KOPT-K1 (cell line): ENCODE measurements at regions not wholly inside any gene's neighbourhood (a gene's known extent, or its start where the extent isn't known, plus 50 kb on each side); places are given as distances from the start of the nearest gene placed in this dataset.

Experiments used
- H3K27ac ChIP-seq: fragments of 200-600 bp; sonication (generic); 2 replicates; pipeline ENCODE4 v1.5.1; 2016; ENCODE audit warnings: antibody characterized with exemption, mild to moderate bottlenecking, low read depth, low read length; ENCODE audit not compliant: poor library complexity, severe bottlenecking
- H3K36me3 ChIP-seq: fragments of 200-600 bp; sonication (generic); 2 replicates; pipeline ENCODE4 v1.5.1; 2017; ENCODE audit warnings: antibody characterized with exemption, mild to moderate bottlenecking, low read length, moderate library complexity; ENCODE audit not compliant: insufficient read depth
- H3K9me3 ChIP-seq: fragments of 200-600 bp; sonication (generic); 2 replicates; pipeline ENCODE4 v1.5.1; 2017; ENCODE audit warnings: antibody characterized with exemption, low read length, mild to moderate bottlenecking; ENCODE audit not compliant: insufficient read depth, poor library complexity, severe bottlenecking

DNA sequence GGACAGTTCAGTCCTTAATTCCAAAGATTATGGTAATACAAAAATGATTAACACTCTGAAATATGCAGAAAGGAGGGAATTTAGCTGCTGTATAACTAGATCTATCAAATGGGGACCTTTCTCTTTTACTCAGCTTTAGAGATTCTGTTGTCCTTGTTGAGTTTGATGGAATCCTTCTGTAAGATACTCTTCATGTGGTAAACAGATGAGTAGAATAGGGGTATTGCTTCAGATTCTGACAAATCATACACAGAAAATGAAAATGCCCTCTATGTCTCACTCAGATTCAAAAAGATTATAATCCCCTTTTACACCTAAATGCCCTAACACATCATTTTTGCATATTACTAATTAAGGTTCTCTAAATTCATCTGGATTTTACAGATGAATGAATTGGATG lies 50.7 kb downstream of the ARHGAP35 start:
- Histone ChIP-seq H3K27ac (no peak overlapping the region), H3K9me3 (no peaks in the 10 kb centered on the region), H3K36me3 (no peaks in the 10 kb centered on the region)

DNA sequence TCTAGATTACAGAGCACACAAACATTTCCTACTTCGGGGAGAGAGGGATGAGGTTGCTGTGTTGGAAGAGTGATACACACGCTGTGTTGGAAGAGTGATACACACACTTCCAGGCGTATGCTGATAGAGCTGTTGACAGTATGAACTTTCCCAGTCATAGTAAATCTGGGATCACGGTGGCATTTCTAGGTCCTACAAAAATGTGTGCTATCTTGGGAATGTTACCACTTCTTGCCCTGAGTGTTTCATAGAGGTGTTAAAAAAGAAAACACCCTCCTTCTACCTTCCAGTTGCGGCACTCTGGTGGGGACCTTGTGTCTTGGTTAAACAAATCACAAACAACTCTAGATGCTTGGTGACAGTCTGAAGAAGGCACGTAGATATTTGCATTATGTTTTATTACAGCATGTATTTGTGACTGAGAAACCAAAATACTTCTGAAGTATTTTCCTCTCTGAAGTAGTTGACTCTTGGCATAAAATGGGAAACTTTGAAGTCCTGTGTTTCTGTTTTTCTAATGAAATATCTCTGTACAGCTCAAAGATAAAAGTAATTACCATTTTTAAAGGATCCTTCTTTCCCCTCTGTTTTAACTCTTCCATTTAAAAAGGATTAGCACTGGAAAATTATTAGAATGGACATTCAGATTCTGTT lies 52.5 kb downstream of the ARHGAP35 start:
- H3K9me3 ChIP-seq = no peaks in the 10 kb centered on the region
- H3K36me3 ChIP-seq = peaks cover under 1% of the 10 kb centered on the region
- peak overlapping the region; percentile 23 for H3K27ac ChIP-seq

DNA sequence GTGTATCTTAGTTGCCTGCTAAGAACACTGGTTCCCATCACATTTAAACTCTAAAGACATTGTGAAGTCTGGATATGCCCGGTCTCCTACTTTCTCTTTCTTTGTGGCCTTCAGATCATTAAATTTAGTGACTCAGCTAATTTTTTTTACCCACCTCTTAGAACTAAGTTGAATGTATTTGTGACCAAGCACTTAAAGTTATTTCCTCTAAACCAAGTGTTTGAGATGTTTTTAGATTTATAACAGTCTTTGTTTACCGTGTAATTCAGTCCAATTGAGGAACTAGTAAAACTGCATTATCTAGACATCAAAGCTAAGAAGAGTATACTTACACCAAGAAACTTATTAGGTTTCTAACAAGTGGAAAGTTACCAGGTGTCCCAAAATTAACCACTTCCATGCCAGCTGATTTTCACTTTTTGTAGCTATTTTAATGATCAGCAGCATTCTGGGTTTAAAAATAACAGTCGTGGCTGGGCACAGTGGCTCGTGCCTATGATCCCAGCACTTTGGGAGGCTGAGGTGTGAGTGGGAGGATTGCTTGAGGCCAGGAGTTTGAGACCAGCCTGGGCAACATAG lies 53.1 kb downstream of the ARHGAP35 start:
- peaks cover 7% of the 10 kb centered on the region for H3K36me3 ChIP-seq
- no peaks in the 10 kb centered on the region for H3K9me3 ChIP-seq
- peak overlapping the region; percentile 23 for H3K27ac ChIP-seq

DNA sequence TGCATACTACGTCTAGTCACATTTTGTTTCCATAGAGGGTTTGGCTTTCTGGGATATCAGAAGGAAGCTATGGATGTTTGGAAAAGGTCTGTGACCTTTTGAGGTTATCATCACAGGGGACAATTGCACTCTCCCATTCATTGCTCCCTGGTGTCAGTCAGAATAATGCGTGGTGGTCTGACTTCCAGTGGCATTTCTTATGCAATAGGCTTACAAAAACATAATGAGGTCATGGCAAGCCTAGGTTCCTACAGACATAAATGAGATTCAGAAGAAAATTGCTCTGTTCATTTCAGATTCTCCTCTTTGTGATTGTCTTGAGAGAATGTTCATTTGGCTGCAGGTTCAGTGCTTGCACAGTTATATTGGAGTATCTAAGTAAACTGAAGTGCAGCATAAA lies 54.6 kb downstream of the ARHGAP35 start:
- Histone ChIP-seq H3K36me3 (peaks cover 21% of the 10 kb centered on the region), H3K9me3 (no peaks in the 10 kb centered on the region), H3K27ac (no peak overlapping the region)

DNA sequence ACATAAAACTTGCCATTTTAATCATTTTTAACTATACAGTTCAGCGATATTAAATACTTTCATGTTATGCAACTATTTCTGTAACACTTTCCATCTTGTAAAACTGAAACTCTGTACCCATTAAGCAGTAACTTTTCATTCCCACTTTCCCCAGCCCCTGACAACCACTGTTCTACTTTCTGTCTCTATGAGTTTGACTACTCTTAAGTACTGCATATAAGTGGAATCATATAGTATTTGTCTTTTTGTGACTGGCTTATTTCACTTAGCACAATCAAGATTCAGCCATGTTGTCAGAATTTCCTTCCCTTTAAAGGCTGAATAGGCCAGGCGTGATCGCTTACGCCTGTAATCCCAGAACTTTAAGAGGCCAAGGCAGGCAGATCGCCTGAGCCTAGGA lies 56.2 kb downstream of the ARHGAP35 start:
- no peaks in the 10 kb centered on the region for H3K9me3 ChIP-seq
- H3K36me3 ChIP-seq = peaks cover 37% of the 10 kb centered on the region
- no peak overlapping the region for H3K27ac ChIP-seq

DNA sequence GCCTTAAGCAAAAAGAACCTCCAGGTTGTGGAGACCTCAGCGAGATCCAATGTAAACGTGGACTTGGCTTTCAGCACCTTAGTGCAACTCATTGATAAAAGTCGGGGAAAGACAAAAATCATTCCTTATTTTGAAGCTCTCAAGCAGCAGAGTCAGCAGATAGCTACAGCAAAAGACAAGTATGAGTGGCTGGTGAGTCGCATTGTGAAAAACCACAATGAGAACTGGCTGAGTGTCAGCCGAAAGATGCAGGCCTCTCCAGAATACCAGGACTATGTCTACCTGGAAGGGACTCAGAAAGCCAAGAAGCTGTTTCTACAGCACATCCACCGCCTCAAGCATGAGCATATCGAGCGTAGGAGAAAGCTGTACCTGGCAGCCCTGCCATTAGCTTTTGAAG lies 58.5 kb downstream of the ARHGAP35 start:
- Histone ChIP-seq H3K27ac (no peak overlapping the region), H3K9me3 (no peaks in the 10 kb centered on the region), H3K36me3 (peaks cover 54% of the 10 kb centered on the region)

DNA sequence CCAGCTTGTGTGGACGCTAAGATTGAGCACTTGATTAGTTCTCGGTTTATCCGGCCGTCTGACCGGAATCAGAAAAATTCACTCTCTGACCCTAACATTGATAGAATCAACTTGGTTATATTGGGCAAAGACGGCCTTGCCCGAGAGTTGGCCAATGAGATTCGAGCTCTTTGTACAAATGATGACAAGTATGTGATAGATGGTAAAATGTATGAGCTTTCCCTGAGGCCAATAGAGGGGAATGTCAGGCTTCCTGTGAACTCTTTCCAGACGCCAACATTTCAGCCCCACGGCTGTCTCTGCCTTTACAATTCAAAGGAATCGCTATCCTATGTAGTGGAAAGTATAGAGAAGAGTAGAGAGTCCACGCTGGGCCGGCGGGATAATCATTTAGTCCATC lies 59.6 kb downstream of the ARHGAP35 start:
- no peak overlapping the region for H3K27ac ChIP-seq
- no peaks in the 10 kb centered on the region for H3K9me3 ChIP-seq
- peaks cover 64% of the 10 kb centered on the region for H3K36me3 ChIP-seq

DNA sequence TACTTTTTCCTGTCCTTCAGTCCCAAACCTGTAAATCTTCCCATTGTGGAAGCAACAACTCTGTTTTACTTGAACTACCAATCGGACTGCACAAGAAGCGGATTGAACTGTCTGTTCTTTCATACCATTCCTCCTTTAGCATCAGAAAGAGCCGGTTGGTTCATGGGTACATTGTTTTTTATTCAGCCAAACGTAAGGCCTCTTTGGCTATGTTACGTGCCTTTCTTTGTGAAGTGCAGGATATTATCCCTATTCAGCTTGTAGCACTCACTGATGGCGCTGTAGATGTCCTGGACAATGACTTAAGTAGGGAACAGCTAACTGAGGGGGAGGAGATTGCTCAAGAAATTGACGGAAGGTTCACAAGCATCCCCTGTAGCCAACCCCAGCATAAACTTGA lies 60.3 kb downstream of the ARHGAP35 start:
- no peaks in the 10 kb centered on the region for H3K9me3 ChIP-seq
- H3K36me3 ChIP-seq = peaks cover 70% of the 10 kb centered on the region
- H3K27ac ChIP-seq = no peak overlapping the region

DNA sequence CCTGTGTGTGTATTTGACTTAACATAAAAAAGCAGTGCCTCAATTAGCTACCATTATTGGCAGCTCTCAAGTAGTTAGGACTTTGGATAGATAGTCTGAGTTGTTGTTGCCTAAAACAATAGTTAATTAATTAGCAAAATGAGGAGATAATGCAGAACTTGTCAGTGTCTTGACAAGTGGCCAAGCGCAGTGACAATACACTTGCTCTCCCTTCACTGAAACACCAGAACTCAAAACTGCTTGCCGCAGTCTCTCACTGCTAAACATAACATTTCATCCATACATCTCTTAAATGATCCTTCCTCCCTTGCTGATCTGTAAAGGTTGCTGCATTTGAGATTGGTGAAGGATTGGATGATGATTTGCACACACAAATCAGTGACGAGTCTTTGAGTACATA lies 61.7 kb downstream of the ARHGAP35 start:
- Histone ChIP-seq H3K27ac (no peak overlapping the region), H3K36me3 (peaks cover 70% of the 10 kb centered on the region), H3K9me3 (no peaks in the 10 kb centered on the region)

DNA sequence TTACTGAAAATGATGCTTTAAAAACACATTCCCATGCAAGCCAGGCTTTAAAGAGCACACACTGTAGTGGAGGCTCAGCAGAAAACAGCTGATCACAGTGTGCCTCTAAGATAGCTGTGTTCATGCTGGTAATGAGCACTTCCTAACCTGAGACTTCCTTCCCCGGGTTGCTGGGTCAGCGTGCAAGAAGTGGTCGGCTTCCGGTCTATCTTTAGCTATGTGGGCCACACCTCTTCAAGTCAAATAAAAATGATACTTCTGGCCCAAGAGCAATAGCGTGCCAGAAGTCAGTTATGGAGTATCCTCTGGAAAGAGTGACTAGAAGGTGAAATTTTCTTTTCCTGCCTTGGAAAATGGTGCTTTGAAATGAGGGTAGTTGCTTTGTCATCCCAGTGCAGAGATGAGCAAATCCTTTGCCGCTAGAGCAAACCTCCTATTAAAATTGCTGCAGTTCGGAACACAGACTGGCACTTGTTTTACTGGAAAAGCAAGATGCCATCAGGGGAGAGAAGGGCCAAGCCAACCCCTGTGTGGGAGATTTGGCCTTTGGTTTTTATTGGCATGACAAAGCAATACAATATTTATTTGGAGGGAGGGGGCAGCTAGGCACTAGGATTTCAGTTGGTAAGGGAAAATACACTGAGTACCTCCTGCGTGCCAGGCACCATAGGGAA lies 64.2 kb downstream of the ARHGAP35 start:
- peaks cover 57% of the 10 kb centered on the region for H3K36me3 ChIP-seq
- H3K9me3 ChIP-seq = no peaks in the 10 kb centered on the region
- no peak overlapping the region for H3K27ac ChIP-seq

DNA sequence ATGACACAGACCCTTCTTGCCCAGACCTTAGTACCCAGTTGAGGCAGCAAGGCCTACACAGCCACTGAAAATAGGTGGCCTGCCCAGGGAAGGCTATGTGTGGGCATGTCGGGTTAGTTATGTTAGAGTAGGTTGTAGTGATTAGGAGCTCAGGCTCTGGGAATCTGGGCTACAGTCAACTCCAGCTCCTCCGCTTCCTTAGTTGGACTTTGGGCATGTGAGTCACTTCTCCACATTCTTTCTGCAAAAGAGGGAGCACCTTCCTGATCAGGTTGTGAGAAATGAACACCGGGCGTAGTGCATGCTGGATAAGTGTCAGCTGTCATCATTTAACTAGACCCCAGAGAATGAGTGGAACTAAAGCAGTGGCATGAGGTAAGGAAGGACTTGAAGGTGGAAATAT lies 64.8 kb downstream of the ARHGAP35 start:
- Histone ChIP-seq H3K9me3 (no peaks in the 10 kb centered on the region), H3K27ac (no peak overlapping the region), H3K36me3 (peaks cover 52% of the 10 kb centered on the region)

DNA sequence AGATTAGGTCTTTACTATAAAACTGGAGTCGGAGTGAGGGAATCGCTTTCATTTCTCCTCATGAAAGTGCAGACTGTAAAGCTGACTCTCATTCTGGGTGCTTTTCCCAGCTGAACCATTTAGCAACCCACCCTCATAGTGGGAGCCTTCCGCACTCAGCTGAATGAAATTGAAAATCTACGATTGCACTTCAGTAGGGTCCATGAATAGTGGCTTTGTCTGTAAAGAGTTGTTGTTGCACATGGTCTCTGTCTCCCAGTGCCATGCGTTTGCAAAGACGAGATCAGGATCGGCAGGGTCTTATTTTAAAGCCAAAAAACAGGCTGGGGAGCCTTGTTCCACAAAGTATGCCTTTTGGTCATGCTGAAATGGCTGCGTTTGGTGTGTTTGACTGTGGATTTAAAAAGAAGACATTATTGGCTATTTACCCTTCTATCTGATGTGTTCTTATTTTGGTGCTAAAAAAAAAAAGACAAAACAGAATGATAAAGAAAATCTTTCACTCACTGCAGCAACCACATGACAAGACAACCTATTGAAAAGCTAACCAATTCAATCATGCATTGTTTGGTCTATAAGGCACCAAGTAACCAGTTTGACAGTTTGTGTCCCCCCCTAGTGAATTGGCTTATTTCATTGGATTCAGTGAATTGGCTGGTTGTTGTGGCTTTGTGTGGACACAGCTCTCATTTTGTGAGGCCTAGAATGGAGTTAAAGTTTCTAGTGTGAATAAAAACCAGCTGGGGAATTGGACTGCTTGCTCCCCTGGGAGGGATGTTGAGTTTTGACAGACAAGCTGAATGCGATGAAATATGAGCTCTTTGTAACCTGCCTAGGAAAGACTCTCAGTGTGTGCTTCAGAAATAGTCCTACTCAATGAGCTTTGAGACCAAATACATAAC lies 65.6 kb downstream of the ARHGAP35 start:
- H3K36me3 ChIP-seq = peaks cover 43% of the 10 kb centered on the region
- H3K27ac ChIP-seq = no peak overlapping the region

DNA sequence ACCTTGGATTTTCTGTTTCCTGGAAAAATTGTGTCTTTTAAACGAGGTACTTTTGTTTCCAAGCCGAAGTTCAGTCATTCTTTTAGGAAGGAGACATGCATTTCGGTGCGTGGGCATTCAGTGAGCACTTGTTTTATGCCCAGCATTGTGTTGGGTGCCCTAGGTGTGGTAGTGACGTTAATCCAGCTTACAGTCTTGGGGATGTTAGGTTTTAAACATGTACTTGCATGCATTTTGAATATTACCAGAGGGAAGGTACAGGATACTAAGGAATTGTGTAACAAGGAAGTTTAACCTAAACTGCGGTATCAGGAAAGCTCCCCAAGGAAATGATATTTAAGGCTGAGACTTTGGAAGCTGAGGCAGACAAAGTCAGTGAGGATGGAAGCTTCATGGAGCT lies 66.3 kb downstream of the ARHGAP35 start:
- H3K36me3 ChIP-seq = peaks cover 36% of the 10 kb centered on the region
- H3K27ac ChIP-seq = no peak overlapping the region
- no peaks in the 10 kb centered on the region for H3K9me3 ChIP-seq

More for the DNA sequence above, 65.6 kb downstream of the ARHGAP35 start:
- H3K9me3 ChIP-seq = no peaks in the 10 kb centered on the region

DNA sequence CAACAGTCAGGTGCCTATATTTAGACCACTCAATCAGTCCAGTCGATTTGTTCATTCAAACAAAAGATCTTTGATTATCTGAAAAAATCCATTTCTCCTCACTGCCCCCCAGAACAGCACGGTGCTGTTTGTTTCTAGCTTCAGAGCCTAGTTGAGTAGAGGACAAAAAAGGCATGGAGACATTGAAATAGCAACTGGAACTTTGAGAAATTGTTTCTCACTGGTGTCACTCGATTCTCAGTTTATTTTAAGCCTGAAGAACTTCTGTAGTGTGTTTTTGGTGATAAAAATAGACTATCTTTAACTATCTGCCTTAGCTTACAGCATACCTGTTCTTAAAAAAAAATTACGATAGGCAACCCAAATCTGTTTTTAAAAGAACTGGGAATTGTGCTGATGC lies 67.1 kb downstream of the ARHGAP35 start:
- no peak overlapping the region for H3K27ac ChIP-seq

DNA sequence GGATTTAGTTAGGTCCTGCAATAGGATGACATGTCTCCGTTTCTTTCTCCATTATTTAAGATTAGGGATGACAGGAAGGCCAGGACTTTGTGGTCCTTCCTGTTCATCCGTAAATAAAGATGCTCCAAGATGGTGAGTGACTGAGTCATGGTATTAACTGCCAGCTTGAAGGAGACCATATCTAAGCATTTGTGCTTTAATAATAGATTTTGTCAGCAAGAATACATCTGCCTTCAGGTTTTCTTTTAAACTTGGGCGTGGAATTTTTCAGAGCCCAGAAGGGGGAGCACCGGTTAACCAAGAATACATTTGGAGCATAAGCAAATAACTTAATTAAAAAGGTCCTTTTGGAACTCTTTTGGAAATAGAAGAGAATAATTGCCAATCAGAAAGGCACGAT lies 68.2 kb downstream of the ARHGAP35 start:
- H3K9me3 ChIP-seq = no peaks in the 10 kb centered on the region
- H3K27ac ChIP-seq = no peak overlapping the region
- peaks cover 24% of the 10 kb centered on the region; the same call in 1 of the 2 replicates for H3K36me3 ChIP-seq

More for the DNA sequence above, 67.1 kb downstream of the ARHGAP35 start:
- no peaks in the 10 kb centered on the region for H3K9me3 ChIP-seq
- peaks cover 28% of the 10 kb centered on the region; the same call in 1 of the 2 replicates for H3K36me3 ChIP-seq
